GM21576 (cell line): ENCODE measurements at regions not wholly inside any gene's neighbourhood (a gene's known extent, or its start where the extent isn't known, plus 50 kb on each side); places are given as distances from the start of the nearest gene placed in this dataset.
"Not testable (repeated sequence)": the region's sequence is repeated elsewhere in the genome, so short reads cannot be mapped to it uniquely, and the experiment has no call there.

Source experiments
- ATAC-seq: cut with Tn5 transposase; IDR thresholded peaks from one replicate; pipeline ENCODE4 v1.9.1; 2021; ENCODE audit warnings: mild to moderate bottlenecking, moderate library complexity; ENCODE audit not compliant: unreplicated experiment

DNA sequence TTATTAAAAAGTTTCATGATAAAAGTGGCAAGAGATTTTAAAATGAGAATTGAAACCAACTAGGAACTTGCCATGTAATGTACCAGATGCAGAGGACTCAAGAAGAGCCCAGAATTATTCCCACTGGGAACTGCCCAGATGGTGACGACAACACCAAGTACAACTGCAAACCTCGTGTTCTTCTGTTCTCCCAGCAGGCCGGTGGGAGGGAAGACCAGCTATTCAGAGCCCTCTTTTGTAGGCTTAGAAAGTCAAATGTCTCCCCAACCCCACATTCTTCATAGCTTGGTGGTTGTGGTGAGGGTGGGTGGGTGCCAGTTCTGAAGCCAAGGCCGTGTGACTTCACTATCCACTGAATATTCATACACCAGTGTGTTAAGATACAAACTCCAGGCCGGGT is 54.3 kb upstream of the ITGB1 start:
- ATAC-seq: no peak

DNA sequence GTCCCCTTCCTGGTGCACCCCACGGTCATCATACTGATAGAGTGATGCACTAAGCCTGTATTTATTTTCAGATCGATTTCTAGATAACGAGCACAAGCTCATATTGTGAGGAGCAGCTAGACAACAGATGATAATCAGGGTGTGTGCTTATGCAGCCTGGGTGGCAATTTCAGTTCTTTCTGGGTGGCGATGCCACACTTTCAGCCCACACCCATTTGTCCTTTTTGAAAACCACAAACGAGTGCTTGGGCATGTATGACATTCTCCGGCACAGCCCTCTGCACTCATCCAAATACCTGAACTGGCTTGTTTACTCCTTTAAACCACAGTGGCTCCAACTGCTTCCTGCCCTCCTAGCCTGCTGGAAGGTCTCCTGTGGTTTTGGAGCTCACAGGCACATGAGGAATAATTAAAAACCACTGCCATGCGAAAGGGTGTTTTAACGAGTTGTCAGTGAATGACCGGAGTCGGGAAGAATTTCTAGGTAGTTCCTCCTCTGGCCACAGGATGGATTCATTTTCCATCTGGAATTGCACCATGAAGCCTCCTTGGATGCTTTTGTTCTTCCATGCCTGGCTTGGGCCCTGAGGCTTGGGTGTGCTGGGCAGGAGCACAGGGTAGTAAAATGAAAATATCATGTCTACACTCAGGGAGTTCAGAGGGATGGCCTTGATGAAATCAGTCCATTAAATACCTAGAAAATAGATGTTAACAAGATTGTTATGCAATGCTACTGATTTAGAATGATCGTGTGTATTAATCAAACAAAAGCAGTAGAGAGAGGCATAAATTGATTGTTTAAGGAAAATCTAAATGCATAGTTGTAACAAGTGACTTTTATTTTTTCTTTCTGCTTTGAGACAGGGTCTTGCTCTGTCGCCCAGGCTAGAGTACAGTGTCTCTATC is 52.4 kb upstream of the ITGB1 start:
- ATAC-seq: no peak

DNA sequence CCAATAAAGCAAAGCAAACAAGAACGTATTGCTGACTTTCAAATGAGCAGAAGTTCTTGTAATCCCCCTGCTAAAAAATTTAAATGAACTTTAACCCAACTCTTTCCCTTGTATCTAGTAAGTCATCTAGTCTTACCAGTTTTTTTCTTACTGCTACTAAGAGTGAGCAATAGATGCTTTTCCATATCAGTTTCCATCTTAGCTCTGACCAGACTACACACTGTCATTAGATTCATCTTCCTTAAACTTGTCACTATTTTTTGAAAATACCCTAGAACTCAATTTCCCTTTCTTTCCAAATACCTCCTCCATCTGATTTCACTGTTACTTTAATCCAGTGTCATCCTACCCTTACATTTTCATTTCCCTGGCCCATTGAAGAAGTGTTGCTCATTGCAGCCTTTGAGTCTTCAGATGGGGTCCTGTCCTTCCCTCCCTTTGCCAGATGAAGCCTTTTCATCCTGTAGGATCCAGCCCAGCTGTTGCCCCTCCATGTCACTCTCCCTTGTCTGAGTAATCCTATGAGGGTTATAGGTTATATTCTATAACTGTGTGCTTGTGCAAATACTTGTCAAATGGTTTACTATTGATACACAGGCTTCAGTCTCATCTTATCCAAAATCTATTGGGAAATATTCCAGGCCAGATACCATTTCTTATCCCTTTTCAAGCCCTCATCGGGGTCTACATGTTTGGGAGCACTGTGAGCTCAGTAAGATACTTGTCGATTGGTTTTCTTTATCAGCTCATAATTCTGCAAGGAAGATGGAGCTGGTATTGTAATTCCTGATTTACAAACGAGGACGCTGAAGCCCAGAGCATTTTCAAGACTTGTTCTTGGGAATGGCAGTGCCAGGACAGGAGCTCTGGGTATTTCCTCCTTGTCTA is 51.5 kb upstream of the ITGB1 start:
- no peak for ATAC-seq

DNA sequence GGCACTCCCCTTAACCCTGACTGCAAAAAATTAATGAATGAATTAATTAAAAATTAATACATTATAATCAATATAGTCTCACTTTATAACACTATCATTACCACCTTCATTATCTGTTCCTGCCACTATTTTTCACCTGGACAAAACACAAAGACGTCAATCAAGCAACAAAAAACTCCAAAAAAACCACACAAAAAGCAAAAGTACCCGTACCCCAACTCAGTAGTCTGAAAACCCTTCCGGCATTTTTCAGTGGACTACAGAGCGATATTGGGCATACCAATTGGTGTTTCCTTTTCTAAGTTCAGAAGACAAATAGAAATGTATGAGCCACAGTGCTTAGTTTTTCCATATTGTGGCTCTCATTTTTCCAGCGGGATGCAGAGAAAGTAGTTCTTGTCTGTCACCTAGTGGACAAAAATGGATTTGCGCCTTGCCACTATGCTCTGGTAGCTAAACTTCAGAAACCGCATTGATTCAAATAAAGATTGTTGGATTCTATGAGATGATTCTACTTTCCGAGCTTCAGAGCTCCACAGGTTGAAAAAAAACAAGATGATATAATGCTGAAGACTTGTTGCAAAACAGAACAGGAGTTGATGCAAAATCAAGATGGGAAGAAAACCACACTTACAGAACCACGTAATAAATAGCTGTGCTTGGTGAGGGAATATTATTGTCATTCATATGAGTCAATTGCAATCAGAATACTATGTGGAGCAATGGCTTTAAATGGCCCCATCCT is 50.6 kb upstream of the ITGB1 start:
- no peak for ATAC-seq

DNA sequence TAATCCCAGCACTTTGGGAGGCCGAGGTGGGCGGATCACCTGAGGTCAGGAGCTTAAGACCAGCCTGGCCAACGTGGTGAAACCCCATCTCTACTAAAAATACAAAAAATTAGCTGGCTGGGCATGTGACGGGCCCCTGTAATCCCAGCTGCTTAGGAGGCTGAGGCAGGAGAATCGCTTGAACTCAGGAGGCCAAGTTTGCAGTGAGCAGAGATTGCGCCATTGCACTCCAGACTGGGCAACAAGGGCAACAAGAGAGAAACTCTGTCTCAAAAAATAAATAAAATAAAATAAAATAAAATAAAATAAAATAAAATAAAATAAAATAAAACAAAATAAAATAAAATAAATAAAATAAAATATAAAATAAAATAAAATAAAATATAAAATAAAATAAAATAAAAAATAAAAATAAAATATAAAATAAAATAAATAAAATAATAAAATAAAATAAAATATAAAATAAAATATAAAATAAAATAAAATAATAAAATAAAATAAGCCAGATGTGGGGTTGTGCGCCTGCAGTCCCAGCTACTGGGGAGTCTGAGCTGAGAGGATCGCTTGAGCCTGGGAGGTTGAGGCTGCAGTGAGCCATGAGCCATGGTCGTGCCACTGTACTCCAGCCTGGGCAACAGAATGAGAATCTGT is 49.8 kb upstream of the ITGB1 start:
- ATAC-seq: not testable (repeated sequence)
